ENCODE measurements at regions not wholly inside any gene's neighbourhood (a gene's known extent, or its start where the extent isn't known, plus 50 kb on each side); places are given as distances from the start of the nearest gene placed in this dataset.

- Histone ChIP-seq H3K9me1 (replicated peaks; ENCODE audit: control insufficient read depth, extremely low read depth, insufficient read depth, low read length) (no peaks in the 10 kb centered on the region), H3K36me3 (ENCODE audit: control insufficient read depth in 2 of 2, extremely low read depth in 1 of 2, insufficient read depth in 2 of 2, low read length in 2 of 2) (no peaks in the 10 kb centered on the region), H2AFZ (ENCODE audit: low read depth, low read length) (no peak overlapping the region), H3K79me2 (ENCODE audit: control insufficient read depth, insufficient read depth, low read length) (no peaks in the 10 kb centered on the region), H3K4me3 (replicated peaks in 1 of 3; ENCODE audit: insufficient read depth in 1 of 3, low read depth in 1 of 3, low read length in 3 of 3) (no peak overlapping the region), H3K27me3 (ENCODE audit: control insufficient read depth in 2 of 2, insufficient read depth in 2 of 2, low read length in 2 of 2) (no peaks in the 10 kb centered on the region), H3K4me1 (ENCODE audit: control insufficient read depth, extremely low read depth, insufficient read depth, low read length) (peaks cover 6% of the 10 kb centered on the region), H4K20me1 (replicated peaks; ENCODE audit: control insufficient read depth, extremely low read depth, insufficient read depth, low read length) (no peaks in the 10 kb centered on the region), H3K4me2 (ENCODE audit: insufficient read depth, low read length) (no peak overlapping the region), H3K9me3 (replicated peaks; ENCODE audit: control insufficient read depth, insufficient read depth, low read length) (no peaks in the 10 kb centered on the region), H3K27ac (ENCODE audit: insufficient read depth, low read depth, low read length) (no peak overlapping the region), H3K9ac (replicated peaks; ENCODE audit: extremely low read depth, insufficient read depth, low read length) (no peak overlapping the region)
- BruUV-seq (replicated peaks), result no TSS peak
- no peak for FAIRE-seq
- no peak for DNase-seq (ENCODE audit: low read depth, low spot score)
- CTCF ChIA-PET, result no interaction called here
- dilution Hi-C loops (cut with MboI; ENCODE audit: extremely low pct_ligation_motif_present, low sequenced_read_pairs), result no loop called here
- POLR2A ChIA-PET, result no interaction called here
- TF ChIP-seq FOS (IDR thresholded peaks at IDR 0.05; ENCODE audit: borderline replicate concordance, insufficient read depth, low read length) (no peak), GATA2 (IDR thresholded peaks at IDR 0.05; ENCODE audit: insufficient read depth, insufficient read length, low read depth, low read length) (no peak), EZH2 (IDR thresholded peaks at IDR 0.05; ENCODE audit: borderline replicate concordance, low read depth, low read length, severe bottlenecking) (no peak), POLR2A (IDR thresholded peaks at IDR 0.05; ENCODE audit: low read depth, low read length) (no peak), CTCF (IDR thresholded peaks at IDR 0.05; ENCODE audit: extremely low read depth in 1 of 2, insufficient read depth in 1 of 2, low read depth in 1 of 2, low read length in 2 of 2) (no peak), JUN (IDR thresholded peaks at IDR 0.05; ENCODE audit: borderline replicate concordance, insufficient read depth, insufficient read length, low read depth) (no peak)
- intact Hi-C loops (cut with micrococcal nuclease), result no loop called here
These were observed 166.4 kb upstream of the SLC27A6 start for GRCh38 chr5:128798871-128799270.

DNA sequence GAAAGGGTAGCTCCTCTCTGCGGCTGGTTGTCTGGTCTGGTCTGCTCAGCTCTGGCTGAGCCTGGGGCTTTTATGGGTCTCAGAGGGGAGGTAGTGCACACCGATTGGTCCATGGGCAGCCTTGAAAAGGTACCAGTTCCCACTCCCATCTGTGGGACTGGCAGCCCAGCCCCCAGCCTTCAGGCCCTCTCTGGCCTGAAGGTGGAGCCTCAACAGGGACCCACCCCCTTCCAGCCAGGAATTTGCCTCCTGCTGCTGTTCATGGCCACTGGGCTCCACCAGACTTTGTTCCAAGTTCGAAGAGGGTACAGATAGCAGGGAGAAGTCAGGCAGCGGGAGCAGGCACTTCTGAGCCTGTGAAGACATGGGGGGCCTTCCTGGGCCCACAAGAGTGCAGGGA lies 165.3 kb upstream of the SLC27A6 start:
- dilution Hi-C loops (cut with MboI; ENCODE audit: extremely low pct_ligation_motif_present, low sequenced_read_pairs), result no loop called here
- no TSS peak for BruUV-seq (replicated peaks)

More for the DNA sequence above, 165.3 kb upstream of the SLC27A6 start:
- CTCF ChIA-PET, result no interaction called here
- H3K4me3 ChIP-seq (replicated peaks in 1 of 3; ENCODE audit: insufficient read depth in 1 of 3, low read depth in 1 of 3, low read length in 3 of 3), result no peak overlapping the region
- no peaks in the 10 kb centered on the region for H3K79me2 ChIP-seq (ENCODE audit: control insufficient read depth, insufficient read depth, low read length)
- no peaks in the 10 kb centered on the region for H3K27me3 ChIP-seq (ENCODE audit: control insufficient read depth in 2 of 2, insufficient read depth in 2 of 2, low read length in 2 of 2)
- H3K4me2 ChIP-seq (ENCODE audit: insufficient read depth, low read length), result no peak overlapping the region
- POLR2A ChIA-PET, result no interaction called here
- DNase-seq (ENCODE audit: low read depth, low spot score) (no peak), FAIRE-seq (no peak)
- no peak overlapping the region for H3K27ac ChIP-seq (ENCODE audit: insufficient read depth, low read depth, low read length)
- no peaks in the 10 kb centered on the region for H4K20me1 ChIP-seq (replicated peaks; ENCODE audit: control insufficient read depth, extremely low read depth, insufficient read depth, low read length)
- TF ChIP-seq MYC (IDR thresholded peaks at IDR 0.05; ENCODE audit: low read depth, low read length), result no peak
- TF ChIP-seq, protein P1, sequence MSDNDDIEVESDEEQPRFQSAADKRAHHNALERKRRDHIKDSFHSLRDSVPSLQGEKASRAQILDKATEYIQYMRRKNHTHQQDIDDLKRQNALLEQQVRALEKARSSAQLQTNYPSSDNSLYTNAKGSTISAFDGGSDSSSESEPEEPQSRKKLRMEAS (IDR thresholded peaks at IDR 0.05; ENCODE audit: insufficient read depth, insufficient read length), result no peak
- no peak for TF ChIP-seq JUN (IDR thresholded peaks at IDR 0.05; ENCODE audit: borderline replicate concordance, insufficient read depth, insufficient read length, low read depth)
- TF ChIP-seq GATA2 (IDR thresholded peaks at IDR 0.05; ENCODE audit: insufficient read depth, insufficient read length, low read depth, low read length), result no peak
- no peak for TF ChIP-seq EZH2 (IDR thresholded peaks at IDR 0.05; ENCODE audit: borderline replicate concordance, low read depth, low read length, severe bottlenecking)
- no peak for TF ChIP-seq POLR2AphosphoS5 (IDR thresholded peaks at IDR 0.05; ENCODE audit: insufficient read depth, low read depth, low read length)
- TF ChIP-seq CTCF (IDR thresholded peaks at IDR 0.05; ENCODE audit: extremely low read depth in 1 of 2, insufficient read depth in 1 of 2, low read depth in 1 of 2, low read length in 2 of 2), result no peak
- no peak for TF ChIP-seq POLR2A (IDR thresholded peaks at IDR 0.05; ENCODE audit: low read depth, low read length)
- TF ChIP-seq FOS (IDR thresholded peaks at IDR 0.05; ENCODE audit: borderline replicate concordance, insufficient read depth, low read length), result no peak
- no peaks in the 10 kb centered on the region for H3K36me3 ChIP-seq (ENCODE audit: control insufficient read depth in 2 of 2, extremely low read depth in 1 of 2, insufficient read depth in 2 of 2, low read length in 2 of 2)
- intact Hi-C loops (cut with micrococcal nuclease), result no loop called here
- H3K9ac ChIP-seq (replicated peaks; ENCODE audit: extremely low read depth, insufficient read depth, low read length), result no peak overlapping the region
- H3K4me1 ChIP-seq (ENCODE audit: control insufficient read depth, extremely low read depth, insufficient read depth, low read length), result peaks cover 6% of the 10 kb centered on the region
- no peak overlapping the region for H2AFZ ChIP-seq (ENCODE audit: low read depth, low read length)
- H3K9me3 ChIP-seq (replicated peaks; ENCODE audit: control insufficient read depth, insufficient read depth, low read length), result no peaks in the 10 kb centered on the region
- H3K9me1 ChIP-seq (replicated peaks; ENCODE audit: control insufficient read depth, extremely low read depth, insufficient read depth, low read length), result no peaks in the 10 kb centered on the region

Measured in endothelial cell of umbilical vein (primary cell).